VCaP (cell line): ENCODE measurements at regions not wholly inside any gene's neighbourhood (a gene's known extent, or its start where the extent isn't known, plus 50 kb on each side); places are given as distances from the start of the nearest gene placed in this dataset.

Source experiments
- H3K27ac ChIP-seq: fragments of 450-650 bp; 2 replicates; pipeline ENCODE4 v1.5.1; 2017
- TF ChIP-seq, protein P1 (sequence below): fragments of 450-650 bp; conservative IDR thresholded peaks from 2 replicates; pipeline ENCODE4 v1.5.1; 2017; ENCODE audit warnings: mild to moderate bottlenecking, moderate library complexity

- H3K27ac ChIP-seq, result no peak overlapping the region
- TF ChIP-seq, protein P1, sequence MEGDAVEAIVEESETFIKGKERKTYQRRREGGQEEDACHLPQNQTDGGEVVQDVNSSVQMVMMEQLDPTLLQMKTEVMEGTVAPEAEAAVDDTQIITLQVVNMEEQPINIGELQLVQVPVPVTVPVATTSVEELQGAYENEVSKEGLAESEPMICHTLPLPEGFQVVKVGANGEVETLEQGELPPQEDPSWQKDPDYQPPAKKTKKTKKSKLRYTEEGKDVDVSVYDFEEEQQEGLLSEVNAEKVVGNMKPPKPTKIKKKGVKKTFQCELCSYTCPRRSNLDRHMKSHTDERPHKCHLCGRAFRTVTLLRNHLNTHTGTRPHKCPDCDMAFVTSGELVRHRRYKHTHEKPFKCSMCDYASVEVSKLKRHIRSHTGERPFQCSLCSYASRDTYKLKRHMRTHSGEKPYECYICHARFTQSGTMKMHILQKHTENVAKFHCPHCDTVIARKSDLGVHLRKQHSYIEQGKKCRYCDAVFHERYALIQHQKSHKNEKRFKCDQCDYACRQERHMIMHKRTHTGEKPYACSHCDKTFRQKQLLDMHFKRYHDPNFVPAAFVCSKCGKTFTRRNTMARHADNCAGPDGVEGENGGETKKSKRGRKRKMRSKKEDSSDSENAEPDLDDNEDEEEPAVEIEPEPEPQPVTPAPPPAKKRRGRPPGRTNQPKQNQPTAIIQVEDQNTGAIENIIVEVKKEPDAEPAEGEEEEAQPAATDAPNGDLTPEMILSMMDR, result no peak
Measured at GRCh38 chr11:46202149-46202548, 75.3 kb upstream of the CREB3L1 start.

DNA sequence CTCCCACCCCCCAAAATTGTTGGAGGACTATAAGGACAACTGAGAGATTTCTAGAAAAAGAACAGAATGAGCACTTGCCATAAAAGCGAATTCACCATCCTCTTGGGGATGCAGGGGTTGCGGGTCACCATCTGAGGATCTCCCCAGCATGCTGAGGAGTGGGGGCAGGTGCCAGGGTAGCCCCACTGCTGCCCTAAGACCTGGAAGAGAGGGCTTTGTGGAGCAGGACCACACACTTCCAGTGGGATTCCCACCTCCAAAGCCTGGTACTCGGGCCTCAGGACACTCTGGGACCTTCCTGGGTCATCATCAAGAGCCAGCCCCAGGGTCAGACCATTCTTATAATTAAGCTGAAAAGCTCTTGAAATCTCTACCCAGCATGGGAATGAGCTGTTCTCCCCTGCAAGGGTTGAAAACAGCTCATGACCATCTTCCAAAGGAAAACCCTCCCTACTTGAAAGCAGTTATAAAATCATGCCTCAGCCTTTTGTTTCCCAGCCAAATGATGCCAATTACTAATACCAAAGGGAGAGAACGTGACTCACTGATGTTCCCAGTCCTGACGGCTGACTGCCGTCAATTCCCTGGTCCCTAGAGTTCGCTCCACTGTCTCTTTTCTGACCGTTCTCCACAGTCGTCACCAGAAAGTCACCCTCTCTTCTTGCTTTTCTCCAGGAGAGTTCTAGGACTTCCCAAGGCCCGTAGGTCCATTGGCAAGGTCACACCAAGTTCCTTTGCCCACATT lies 76.8 kb upstream of the CREB3L1 start:
- no peak overlapping the region for H3K27ac ChIP-seq
- TF ChIP-seq, protein P1, result no peak

DNA sequence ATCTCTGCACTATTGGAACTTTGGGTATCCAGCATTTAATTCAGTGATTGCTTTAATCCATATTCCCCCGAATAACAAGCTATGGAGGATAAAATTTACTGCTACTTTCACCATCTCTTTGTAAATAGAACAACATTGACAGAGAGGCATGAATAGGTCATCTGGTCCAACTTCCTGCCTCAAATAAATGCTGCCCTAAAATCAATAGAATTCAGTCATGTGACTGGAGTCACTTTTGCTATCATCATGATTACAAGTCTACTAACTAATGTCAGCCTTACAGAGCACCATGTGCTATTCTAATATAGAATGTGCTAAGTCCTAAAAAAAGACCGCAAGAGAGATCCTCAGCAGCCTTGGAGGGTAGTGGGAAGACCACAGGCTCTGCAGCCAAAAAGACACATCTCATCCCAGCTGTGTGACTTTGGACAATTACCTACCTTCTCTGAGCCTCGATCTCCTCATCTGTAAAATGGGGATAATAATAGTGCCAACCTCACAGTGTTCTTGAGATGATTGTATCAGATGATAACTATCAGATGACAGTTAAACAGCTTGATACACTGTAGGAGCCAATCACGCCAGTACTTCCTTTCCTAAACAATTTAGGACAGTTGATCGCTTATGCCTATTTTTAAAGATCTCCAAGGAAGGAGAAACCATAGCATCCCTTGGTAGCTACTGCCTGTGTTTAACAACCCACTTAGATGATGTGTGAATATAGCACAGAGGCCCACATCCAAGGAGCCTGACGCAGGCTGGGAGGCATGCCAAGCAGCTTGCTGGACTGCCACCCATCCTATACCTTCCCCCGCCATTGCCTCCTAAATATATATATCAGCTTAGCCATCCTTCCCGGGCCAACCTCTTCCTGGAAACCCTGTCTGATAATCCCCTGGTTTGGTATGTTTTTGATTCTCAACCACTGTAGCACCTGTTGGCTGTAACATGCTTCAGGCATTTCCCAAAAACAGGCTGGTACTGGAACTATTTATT lies 77.3 kb upstream of the PHF21A start:
- H3K27ac ChIP-seq, result peak overlapping the region; percentile 8
- TF ChIP-seq, protein P1, result no peak

DNA sequence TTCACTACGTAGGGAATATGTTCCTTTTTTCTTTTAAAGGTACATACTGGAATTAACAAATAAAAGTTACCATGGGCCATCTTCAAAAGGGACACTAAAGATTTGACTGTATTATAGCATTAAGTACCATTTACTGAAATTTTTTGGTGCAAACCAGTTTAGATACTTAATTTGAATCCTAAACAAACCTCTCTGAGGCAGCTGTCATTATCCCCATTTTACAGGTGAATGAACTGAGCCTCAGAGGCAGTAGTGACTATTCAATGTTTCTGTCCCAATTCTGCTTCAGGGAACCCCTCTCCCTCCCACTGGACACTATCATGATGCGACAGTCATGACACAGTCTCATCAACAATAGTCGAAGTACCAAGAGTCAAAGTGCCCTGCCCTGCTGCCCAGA lies 76.2 kb upstream of the PHF21A start:
- H3K27ac ChIP-seq, result peak overlapping the region; percentile 8; the same call in 1 of the 2 replicates
- TF ChIP-seq, protein P1, result no peak

GRCh38 chr11:46188017-46188416 lies 66.8 kb upstream of the PHF21A start:
- H3K27ac ChIP-seq, result no peak overlapping the region
- TF ChIP-seq, protein P1, result no peak

- TF ChIP-seq, protein P1, result no peak
- no peak overlapping the region for H3K27ac ChIP-seq
Measured at GRCh38 chr11:46183819-46184218, 62.6 kb upstream of the PHF21A start.

- TF ChIP-seq, protein P1, result no peak
- H3K27ac ChIP-seq, result no peak overlapping the region
Measured at GRCh38 chr11:46181843-46182424, 60.7 kb upstream of the PHF21A start.
